Thyroid gland (tissue), 4 donors: ENCODE measurements at regions not wholly inside any gene's neighbourhood (a gene's known extent, or its start where the extent isn't known, plus 50 kb on each side); places are given as distances from the start of the nearest gene placed in this dataset.

Experiments
- POLR2A ChIP-seq, 2 donors: fragments of 450-650 bp; IDR thresholded peaks; one replicate each; pipeline ENCODE4 v1.6.1; 2017; ENCODE audit warnings: antibody characterized with exemption in 2 of 2, mild to moderate bottlenecking in 2 of 2, moderate library complexity in 1 of 2
- TF ChIP-seq, protein P1 (sequence below), 6 experiments: fragments of 200-600 bp in 3 of 6; fragments of 450-650 bp in 3 of 6; sonication (generic) in 3 of 6; IDR thresholded peaks; one replicate each; pipeline ENCODE4 v1.5.1; 2016 to 2019; ENCODE audit warnings: antibody characterized with exemption in 6 of 6, mild to moderate bottlenecking in 2 of 6, inconsistent platforms in 1 of 6, moderate library complexity in 1 of 6

DNA sequence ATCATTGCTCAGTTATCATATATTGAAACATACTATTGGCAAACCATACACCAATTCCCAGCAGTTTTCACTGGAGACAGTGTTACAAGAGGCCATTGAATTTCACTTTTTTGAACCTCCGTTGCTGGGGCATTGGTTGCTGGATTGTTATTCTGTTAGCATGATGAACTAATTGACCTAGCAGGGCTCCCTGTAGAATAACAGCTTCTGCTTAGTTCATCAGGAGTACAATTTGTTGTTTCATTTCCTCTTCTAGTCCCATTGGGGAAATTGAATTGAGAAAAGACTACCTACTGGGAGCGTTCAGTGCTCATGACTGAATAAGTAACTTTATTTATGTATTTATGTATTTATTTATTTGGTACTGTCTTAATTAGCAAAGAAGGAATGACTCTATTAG lies 151.6 kb downstream of the SLIT2 start:
- TF ChIP-seq POLR2A (IDR thresholded peaks at IDR 0.05): no peak
- TF ChIP-seq, protein P1, sequence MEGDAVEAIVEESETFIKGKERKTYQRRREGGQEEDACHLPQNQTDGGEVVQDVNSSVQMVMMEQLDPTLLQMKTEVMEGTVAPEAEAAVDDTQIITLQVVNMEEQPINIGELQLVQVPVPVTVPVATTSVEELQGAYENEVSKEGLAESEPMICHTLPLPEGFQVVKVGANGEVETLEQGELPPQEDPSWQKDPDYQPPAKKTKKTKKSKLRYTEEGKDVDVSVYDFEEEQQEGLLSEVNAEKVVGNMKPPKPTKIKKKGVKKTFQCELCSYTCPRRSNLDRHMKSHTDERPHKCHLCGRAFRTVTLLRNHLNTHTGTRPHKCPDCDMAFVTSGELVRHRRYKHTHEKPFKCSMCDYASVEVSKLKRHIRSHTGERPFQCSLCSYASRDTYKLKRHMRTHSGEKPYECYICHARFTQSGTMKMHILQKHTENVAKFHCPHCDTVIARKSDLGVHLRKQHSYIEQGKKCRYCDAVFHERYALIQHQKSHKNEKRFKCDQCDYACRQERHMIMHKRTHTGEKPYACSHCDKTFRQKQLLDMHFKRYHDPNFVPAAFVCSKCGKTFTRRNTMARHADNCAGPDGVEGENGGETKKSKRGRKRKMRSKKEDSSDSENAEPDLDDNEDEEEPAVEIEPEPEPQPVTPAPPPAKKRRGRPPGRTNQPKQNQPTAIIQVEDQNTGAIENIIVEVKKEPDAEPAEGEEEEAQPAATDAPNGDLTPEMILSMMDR (IDR thresholded peaks at IDR 0.05): no peak
